A549 (cell line): ENCODE measurements at regions not wholly inside any gene's neighbourhood (a gene's known extent, or its start where the extent isn't known, plus 50 kb on each side); places are given as distances from the start of the nearest gene placed in this dataset.
A peak's percentile ranks its signal among the peaks of the same experiment; 100 is the strongest.
"Not testable (repeated sequence)": the region's sequence is repeated elsewhere in the genome, so short reads cannot be mapped to it uniquely, and the experiment has no call there.

Source experiments
- ATAC-seq, 2 experiments: fragments of 200-7000 bp in 1 of 2; fragments of >200 bp in 1 of 2; cut with Nextera tagmentation in 1 of 2; cut with Tn5 transposase in 1 of 2; 3 replicates each; pipeline versions ENCODE4 v1.8.0 to v1.9.1; 2018 to 2020; ENCODE audit warnings: mild to moderate bottlenecking in 1 of 2, moderate library complexity in 1 of 2
- CTCF ChIA-PET: fragments of 300-600 bp; sonication (Branson Sonifier 250); formaldehyde crosslinking; extraction: SDS; loops from one replicate; lab custom pipeline; 2021; ENCODE audit warnings: antibody characterized with exemption, inconsistent platforms; lab: Yijun Ruan, JAX
- POLR2A ChIA-PET: fragments of 350-600 bp; formaldehyde crosslinking; extraction: SDS; loops from one replicate; lab custom pipeline; 2021; ENCODE audit warnings: antibody characterized with exemption, inconsistent platforms; lab: Yijun Ruan, JAX
- DNase-seq, 2 experiments: peaks; one replicate each; pipeline versions ENCODE4 v3.0.0 to v3.0.0-alpha.2; 2011 to 2016; ENCODE audit warnings: low read depth in 1 of 2, low spot score in 1 of 2
- FAIRE-seq: peaks from 2 replicates; lab custom pipeline; 2011; peaks lifted over from hg19 to GRCh38; lab: Jason Lieb, UNC
- H3K27ac ChIP-seq, 2 experiments: fragments of >200 bp; sonication (Bioruptor Twin); formaldehyde crosslinking; 3 replicates each; pipeline ENCODE4 v1.5.1; 2016 to 2017
- H3K4me1 ChIP-seq: fragments of >200 bp; sonication (Bioruptor Twin); formaldehyde crosslinking; 3 replicates; pipeline ENCODE4 v1.6.1; 2016
- H3K4me2 ChIP-seq: fragments of >200 bp; sonication (Bioruptor Twin); formaldehyde crosslinking; 3 replicates; pipeline ENCODE4 v1.6.1; 2016
- H3K4me3 ChIP-seq: fragments of >200 bp; sonication (Bioruptor Twin); formaldehyde crosslinking; 3 replicates; pipeline ENCODE4 v1.5.1; 2016
- H3K9me3 ChIP-seq: fragments of >200 bp; sonication (Bioruptor Twin); formaldehyde crosslinking; 3 replicates; pipeline ENCODE4 v1.6.1; 2016
- CBX8 ChIP-seq: fragments of 200-600 bp; sonication (generic); IDR thresholded peaks from 2 replicates; pipeline ENCODE4 v1.6.1; 2016
- EHF ChIP-seq: fragments of 250-450 bp; sonication (Bioruptor Pico); IDR thresholded peaks from 2 replicates; pipeline ENCODE4 v1.5.0; 2020; ENCODE audit warnings: mild to moderate bottlenecking
- EP300 ChIP-seq, 2 experiments: fragments of >200 bp; sonication (Bioruptor Twin); formaldehyde crosslinking; IDR thresholded peaks; 2 replicates in 1 of 2; 3 replicates in 1 of 2; pipeline ENCODE4 v1.6.1; 2016 to 2017
- FOSL2 ChIP-seq, 2 experiments: fragments of 450-650 bp in 1 of 2; fragments of >200 bp in 1 of 2; sonication (Bioruptor Twin) in 1 of 2; formaldehyde crosslinking; IDR thresholded peaks; 2 replicates each; pipeline versions ENCODE4 v1.5.0 to v1.6.1; 2016 to 2020; ENCODE audit warnings: mild to moderate bottlenecking in 1 of 2, moderate library complexity in 1 of 2
- HEYL ChIP-seq: fragments of 250-450 bp; sonication (Bioruptor Pico); IDR thresholded peaks from 2 replicates; pipeline ENCODE4 v1.8.0; 2021; ENCODE audit warnings: mild to moderate bottlenecking, moderate library complexity
- JUN ChIP-seq, 2 experiments: fragments of >200 bp; sonication (Bioruptor Twin); formaldehyde crosslinking; IDR thresholded peaks; 2 replicates in 1 of 2; 3 replicates in 1 of 2; pipeline ENCODE4 v1.6.1; 2016 to 2017
- MAFK ChIP-seq: fragments of 450-650 bp; IDR thresholded peaks from 2 replicates; pipeline ENCODE4 v1.6.1; 2014; ENCODE audit not compliant: partially characterized antibody
- MAZ ChIP-seq: fragments of 150-350 bp; IDR thresholded peaks from 2 replicates; pipeline ENCODE4 v1.6.1; 2014; ENCODE audit warnings: antibody characterized with exemption, low read depth, low read length, borderline replicate concordance
- NFE2L2 ChIP-seq: fragments of 150-350 bp; conservative IDR thresholded peaks from 2 replicates; pipeline ENCODE4 v1.6.1; 2014; ENCODE audit warnings: low read length
- PHF8 ChIP-seq: fragments of 200-600 bp; sonication (generic); IDR thresholded peaks from 2 replicates; pipeline ENCODE4 v1.6.1; 2016; ENCODE audit warnings: low read depth, mild to moderate bottlenecking, antibody characterized with exemption, moderate library complexity, borderline replicate concordance
- RCOR1 ChIP-seq: fragments of 150-350 bp; IDR thresholded peaks from 2 replicates; pipeline ENCODE4 v1.6.1; 2014; ENCODE audit warnings: antibody characterized with exemption, low read length, low read depth
- RNF2 ChIP-seq: fragments of 200-600 bp; sonication (generic); IDR thresholded peaks from 2 replicates; pipeline ENCODE4 v1.6.1; 2016; ENCODE audit warnings: low read depth, mild to moderate bottlenecking, antibody characterized with exemption, moderate library complexity, borderline replicate concordance
- TP53 ChIP-seq: fragments of 250-450 bp; sonication (Bioruptor Pico); IDR thresholded peaks from 2 replicates; pipeline ENCODE4 v1.5.0; 2021; ENCODE audit warnings: mild to moderate bottlenecking, moderate library complexity
- ZFP36 ChIP-seq: fragments of 450-650 bp; IDR thresholded peaks from 2 replicates; pipeline ENCODE4 v1.6.1; 2014; ENCODE audit warnings: borderline replicate concordance; ENCODE audit not compliant: partially characterized antibody
- WGBS: methylation state at CpG from one replicate; pipeline ENCODE4 v1.1.6; 2017; ENCODE audit errors: missing lambda C conversion rate; 5-methylcytosine and 5-hydroxymethylcytosine counted together
- TF ChIP-seq, protein P1 (sequence below): fragments of >200 bp; sonication (Bioruptor Twin); formaldehyde crosslinking; IDR thresholded peaks from 3 replicates; pipeline ENCODE4 v1.5.1; 2016
- TF ChIP-seq, protein P2 (sequence below): fragments of >200 bp; sonication (Bioruptor Twin); formaldehyde crosslinking; IDR thresholded peaks from 2 replicates; pipeline ENCODE4 v1.6.1; 2016

DNA sequence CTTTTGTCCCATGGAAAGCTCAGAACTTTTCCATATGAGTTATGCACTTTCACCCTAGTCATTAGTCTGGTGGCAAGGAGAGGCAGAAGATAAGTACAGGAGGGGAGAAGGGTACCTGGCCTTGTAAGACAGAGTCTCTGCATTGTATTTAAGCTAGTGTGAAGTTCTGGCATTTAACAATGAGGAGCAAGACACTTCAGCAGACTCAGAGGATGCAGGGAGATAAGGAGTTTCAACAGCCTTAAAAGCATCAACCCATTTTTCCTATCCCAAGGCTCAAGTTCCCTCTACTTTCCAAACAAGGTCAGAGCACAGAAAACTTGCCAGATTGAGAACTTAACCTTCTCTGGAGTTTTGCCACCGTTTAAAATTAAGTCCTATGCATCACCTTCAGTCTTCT lies 348.2 kb upstream of the VRK2 start:
- 13% methylated on average over 1 of the region's 1 CpG for WGBS
- peak; percentile 39 for FAIRE-seq
- TF ChIP-seq FOSL2 (IDR thresholded peaks at IDR 0.05) = no peak
- no peak for TF ChIP-seq FOSL2 (CRISPR knock-in tag; IDR thresholded peaks at IDR 0.05)
- TF ChIP-seq JUN (IDR thresholded peaks at IDR 0.05) = no peak

DNA sequence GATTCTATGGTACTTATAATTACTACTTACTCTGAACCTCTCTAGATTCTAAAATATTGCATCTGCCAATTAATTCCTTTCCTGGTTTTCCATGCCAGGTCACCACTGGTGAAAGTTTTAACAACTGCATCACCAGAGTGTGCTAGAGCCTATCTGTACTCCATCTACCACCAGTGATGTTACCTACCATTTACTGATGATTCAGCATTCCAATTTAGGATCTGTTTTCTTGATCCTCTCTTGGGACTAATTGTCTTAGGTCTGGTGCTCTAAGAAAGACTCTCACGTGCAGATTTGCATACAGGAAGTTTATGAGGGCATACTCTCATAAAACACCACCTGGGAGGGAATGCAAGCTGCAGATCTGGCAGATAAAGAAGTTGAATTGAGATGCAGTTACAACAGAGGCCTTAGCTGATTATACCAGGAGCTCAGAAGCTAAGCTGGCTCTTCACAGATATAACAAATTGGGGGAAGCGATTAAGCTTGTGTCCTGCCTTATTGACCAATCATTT lies 347.6 kb upstream of the VRK2 start:
- Histone ChIP-seq H3K4me1 (peaks cover 9% of the 10 kb centered on the region; the same call in 1 of the 3 replicates), H3K4me3 (no peak overlapping the region), H3K27ac (no peak overlapping the region), H3K9me3 (no peaks in the 10 kb centered on the region), H3K4me2 (no peak overlapping the region)
- no peak for DNase-seq
- ATAC-seq = no peak
- POLR2A ChIA-PET = no interaction called here
- peak; percentile 32 for FAIRE-seq
- TF ChIP-seq MAFK (peak; percentile 86), ZFP36 (no peak)
- 44% methylated on average over 2 of the region's 2 CpGs for WGBS
- CTCF ChIA-PET = interaction anchor here (1.9 kb wide), 1 partner anchor 22 kb away, joined by 4 read pairs; no protein-coding TSS in a partner anchor

More for the DNA sequence above, 348.2 kb upstream of the VRK2 start:
- Histone ChIP-seq H3K9me3 (no peaks in the 10 kb centered on the region), H3K4me2 (no peak overlapping the region), H3K27ac (no peak overlapping the region), H3K4me3 (no peak overlapping the region), H3K4me1 (peaks cover 9% of the 10 kb centered on the region; the same call in 1 of the 3 replicates)
- DNase-seq (no peak), ATAC-seq (no peak)
- POLR2A ChIA-PET = no interaction called here
- CTCF ChIA-PET = interaction anchor here (1.9 kb wide), 1 partner anchor 22 kb away, joined by 4 read pairs; no protein-coding TSS in a partner anchor

DNA sequence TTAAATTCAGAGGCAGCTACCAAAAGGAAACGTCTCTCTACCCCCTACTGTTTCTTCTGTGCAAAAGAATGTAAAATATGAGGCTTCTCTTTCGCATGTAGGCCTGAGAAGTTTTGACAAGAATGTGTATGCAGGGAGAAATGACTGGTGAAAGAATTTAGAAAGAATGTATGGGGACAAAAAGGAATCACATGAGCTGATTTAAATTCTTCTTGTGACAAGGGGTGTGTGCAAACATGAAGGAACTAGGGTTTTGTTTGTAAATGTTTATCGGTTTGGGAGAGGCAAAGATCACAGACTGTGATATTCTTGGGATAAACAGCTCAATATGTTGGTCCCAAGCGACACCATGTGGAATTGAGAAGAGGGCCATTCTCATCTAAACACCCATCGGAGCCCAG lies 345.2 kb upstream of the VRK2 start:
- Histone ChIP-seq H3K4me3 (no peak overlapping the region), H3K4me2 (peak overlapping the region; percentile 12; the same call in 2 of the 3 replicates), H3K4me1 (peaks cover 9% of the 10 kb centered on the region; the same call in 1 of the 3 replicates), H3K27ac (no peak overlapping the region), H3K9me3 (no peaks in the 10 kb centered on the region)
- no peak for TF ChIP-seq ZFP36
- TF ChIP-seq CBX8 = no peak
- no peak for TF ChIP-seq TP53 (CRISPR knock-in tag)
- no peak for TF ChIP-seq PHF8
- DNase-seq (peak in 1 of 2 experiments; percentile 10), FAIRE-seq (no peak), ATAC-seq (no peak; a peak in 1 of 6 replicates)
- WGBS = 45% methylated on average over 5 of the region's 5 CpGs
- ChIA-PET POLR2A (no interaction called here), CTCF (interaction anchor here (1.3 kb wide), 1 partner anchor 11 kb away, joined by 4 read pairs; no protein-coding TSS in a partner anchor)

DNA sequence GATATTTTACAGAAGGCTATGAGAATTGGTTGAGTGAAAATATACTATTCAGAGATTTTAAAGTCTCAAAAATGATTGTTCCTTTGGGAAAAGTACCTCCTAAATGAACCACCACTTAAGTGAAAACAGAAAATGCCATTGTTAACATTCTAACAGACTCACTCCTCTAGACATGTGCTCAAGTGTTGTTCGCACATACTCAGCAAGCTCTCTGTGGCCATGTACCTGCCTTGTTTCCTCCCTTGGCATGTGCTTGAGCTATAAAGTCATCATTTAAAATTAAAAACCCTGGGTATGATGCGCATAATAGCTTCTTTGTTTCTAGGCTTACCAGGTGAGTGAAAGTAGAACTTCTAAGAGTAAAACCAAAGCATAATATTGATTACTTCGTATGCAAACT lies 343.2 kb upstream of the VRK2 start:
- DNase-seq (no peak), ATAC-seq (no peak)
- ChIA-PET POLR2A (no interaction called here), CTCF (interaction anchor here (1.4 kb wide), 1 partner anchor 18 kb away, joined by 4 read pairs; no protein-coding TSS in a partner anchor)
- no peaks in the 10 kb centered on the region for H3K9me3 ChIP-seq
- no peak for TF ChIP-seq EP300 (IDR thresholded peaks at IDR 0.05)
- TF ChIP-seq EHF = no peak
- TF ChIP-seq, protein P1, sequence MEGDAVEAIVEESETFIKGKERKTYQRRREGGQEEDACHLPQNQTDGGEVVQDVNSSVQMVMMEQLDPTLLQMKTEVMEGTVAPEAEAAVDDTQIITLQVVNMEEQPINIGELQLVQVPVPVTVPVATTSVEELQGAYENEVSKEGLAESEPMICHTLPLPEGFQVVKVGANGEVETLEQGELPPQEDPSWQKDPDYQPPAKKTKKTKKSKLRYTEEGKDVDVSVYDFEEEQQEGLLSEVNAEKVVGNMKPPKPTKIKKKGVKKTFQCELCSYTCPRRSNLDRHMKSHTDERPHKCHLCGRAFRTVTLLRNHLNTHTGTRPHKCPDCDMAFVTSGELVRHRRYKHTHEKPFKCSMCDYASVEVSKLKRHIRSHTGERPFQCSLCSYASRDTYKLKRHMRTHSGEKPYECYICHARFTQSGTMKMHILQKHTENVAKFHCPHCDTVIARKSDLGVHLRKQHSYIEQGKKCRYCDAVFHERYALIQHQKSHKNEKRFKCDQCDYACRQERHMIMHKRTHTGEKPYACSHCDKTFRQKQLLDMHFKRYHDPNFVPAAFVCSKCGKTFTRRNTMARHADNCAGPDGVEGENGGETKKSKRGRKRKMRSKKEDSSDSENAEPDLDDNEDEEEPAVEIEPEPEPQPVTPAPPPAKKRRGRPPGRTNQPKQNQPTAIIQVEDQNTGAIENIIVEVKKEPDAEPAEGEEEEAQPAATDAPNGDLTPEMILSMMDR = no peak
- no peak for TF ChIP-seq RCOR1
- TF ChIP-seq MAZ = no peak
- TF ChIP-seq NFE2L2 = no peak
- no peak for TF ChIP-seq HEYL (CRISPR knock-in tag)
- no peak for TF ChIP-seq RNF2
- TF ChIP-seq, protein P2, sequence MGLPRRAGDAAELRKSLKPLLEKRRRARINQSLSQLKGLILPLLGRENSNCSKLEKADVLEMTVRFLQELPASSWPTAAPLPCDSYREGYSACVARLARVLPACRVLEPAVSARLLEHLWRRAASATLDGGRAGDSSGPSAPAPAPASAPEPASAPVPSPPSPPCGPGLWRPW = no peak
- TF ChIP-seq, all 56 proteins: peak for 0
- no peak for FAIRE-seq
- H3K4me3 ChIP-seq = no peak overlapping the region
- H3K4me2 ChIP-seq = no peak overlapping the region
- peaks cover 9% of the 10 kb centered on the region; the same call in 1 of the 3 replicates for H3K4me1 ChIP-seq
- H3K27ac ChIP-seq = no peak overlapping the region
- 66% methylated on average over 3 of the region's 3 CpGs for WGBS

DNA sequence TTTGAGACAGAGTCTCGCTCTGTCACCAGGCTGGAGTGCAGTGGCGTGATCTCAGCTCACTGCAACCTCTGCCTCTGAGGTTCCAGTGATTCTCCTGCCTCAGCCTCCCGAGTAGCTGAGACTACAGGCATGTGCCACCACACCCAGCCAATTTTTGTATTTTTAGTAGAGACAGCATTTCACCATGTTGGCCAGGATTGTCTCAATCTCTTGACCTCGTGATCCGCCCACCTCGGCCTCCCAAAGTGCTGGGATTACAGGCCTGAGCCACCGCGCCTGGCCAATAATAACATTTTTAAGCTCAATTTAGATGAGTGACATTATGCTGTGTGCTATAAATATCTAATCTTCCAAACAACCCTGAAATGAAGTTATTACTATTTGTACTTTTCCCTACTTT lies 338.8 kb upstream of the VRK2 start:
- H3K27ac ChIP-seq, H3K4me3 ChIP-seq, ATAC-seq, H3K4me1 ChIP-seq, H3K4me2 ChIP-seq, H3K9me3 ChIP-seq, DNase-seq, POLR2A ChIA-PET, FAIRE-seq, CTCF ChIA-PET: not testable (repeated sequence)
- 71% methylated on average over 8 of the region's 8 CpGs for WGBS
